H54 (cell line): ENCODE measurements at regions not wholly inside any gene's neighbourhood (a gene's known extent, or its start where the extent isn't known, plus 50 kb on each side); places are given as distances from the start of the nearest gene placed in this dataset.

Experiments used
- DNase-seq: peaks from one replicate; pipeline ENCODE4 v3.0.0; 2011; ENCODE audit warnings: low spot score, mixed read lengths; ENCODE audit not compliant: insufficient read length
- FAIRE-seq: peaks from 3 replicates; lab custom pipeline; 2011; peaks lifted over from hg19 to GRCh38; lab: Jason Lieb, UNC
- POLR2A ChIP-seq: IDR thresholded peaks from 2 replicates; pipeline ENCODE4 v1.6.1; 2011; ENCODE audit warnings: low read depth, mild to moderate bottlenecking, low read length

GRCh38 chr9:115517335-115518075 lies 399.5 kb upstream of the TNC start:
- DNase-seq (no peak), FAIRE-seq (no peak)
- no peak for TF ChIP-seq POLR2A

DNA sequence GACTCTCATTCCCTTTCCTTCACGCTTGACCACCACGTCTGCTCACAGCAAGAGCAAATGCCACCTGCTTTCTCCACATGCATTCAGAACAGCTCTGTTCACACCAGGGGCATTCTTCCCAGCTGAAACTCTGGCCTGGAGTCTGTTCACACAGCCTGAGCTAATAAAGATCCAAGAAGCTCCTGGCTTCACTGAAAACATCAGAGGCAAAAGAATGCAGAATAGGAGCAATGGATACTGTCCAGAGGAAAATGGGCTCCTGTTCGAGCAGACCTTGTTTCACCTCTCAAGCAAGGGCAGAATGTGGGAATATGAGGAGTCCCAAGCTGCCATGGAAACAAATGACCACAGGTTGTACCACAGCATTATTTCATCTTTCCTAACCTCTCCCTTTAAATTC lies 402.7 kb upstream of the TNC start:
- TF ChIP-seq POLR2A = no peak
- FAIRE-seq (no peak), DNase-seq (no peak)

- FAIRE-seq (no peak), DNase-seq (no peak)
- TF ChIP-seq POLR2A = no peak
These were observed 405.0 kb upstream of the TNC start for GRCh38 chr9:115522912-115523311.

DNA sequence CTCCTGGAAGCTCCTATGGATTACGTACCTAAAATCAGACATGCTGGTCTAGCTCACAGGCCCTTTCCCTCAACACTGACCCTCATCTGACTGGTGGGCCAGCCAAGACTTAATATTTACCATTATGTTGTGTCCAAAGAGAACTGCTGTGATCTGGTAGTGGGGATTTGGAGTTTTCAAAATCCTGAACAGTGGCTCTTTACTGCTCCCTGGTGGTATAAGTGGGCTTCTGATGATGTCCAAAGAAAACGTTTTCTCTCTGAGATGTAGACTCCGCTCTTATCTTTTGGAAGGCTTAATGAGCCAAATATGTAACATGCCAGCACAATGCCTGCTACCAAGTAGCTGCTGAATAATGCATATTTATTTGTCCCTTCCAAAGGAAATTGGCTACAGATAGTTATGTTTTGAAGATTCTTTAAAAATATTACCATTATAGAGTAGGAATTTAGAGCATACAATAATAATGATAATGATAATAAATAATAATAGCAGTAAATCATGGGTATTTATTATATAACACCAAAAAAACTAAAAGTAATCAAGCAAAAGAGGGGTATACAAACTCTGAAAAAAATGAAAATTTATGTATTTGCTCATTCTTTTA lies 406.6 kb upstream of the TNC start:
- DNase-seq = peak; percentile 40
- FAIRE-seq = peak; percentile 98
- no peak for TF ChIP-seq POLR2A

DNA sequence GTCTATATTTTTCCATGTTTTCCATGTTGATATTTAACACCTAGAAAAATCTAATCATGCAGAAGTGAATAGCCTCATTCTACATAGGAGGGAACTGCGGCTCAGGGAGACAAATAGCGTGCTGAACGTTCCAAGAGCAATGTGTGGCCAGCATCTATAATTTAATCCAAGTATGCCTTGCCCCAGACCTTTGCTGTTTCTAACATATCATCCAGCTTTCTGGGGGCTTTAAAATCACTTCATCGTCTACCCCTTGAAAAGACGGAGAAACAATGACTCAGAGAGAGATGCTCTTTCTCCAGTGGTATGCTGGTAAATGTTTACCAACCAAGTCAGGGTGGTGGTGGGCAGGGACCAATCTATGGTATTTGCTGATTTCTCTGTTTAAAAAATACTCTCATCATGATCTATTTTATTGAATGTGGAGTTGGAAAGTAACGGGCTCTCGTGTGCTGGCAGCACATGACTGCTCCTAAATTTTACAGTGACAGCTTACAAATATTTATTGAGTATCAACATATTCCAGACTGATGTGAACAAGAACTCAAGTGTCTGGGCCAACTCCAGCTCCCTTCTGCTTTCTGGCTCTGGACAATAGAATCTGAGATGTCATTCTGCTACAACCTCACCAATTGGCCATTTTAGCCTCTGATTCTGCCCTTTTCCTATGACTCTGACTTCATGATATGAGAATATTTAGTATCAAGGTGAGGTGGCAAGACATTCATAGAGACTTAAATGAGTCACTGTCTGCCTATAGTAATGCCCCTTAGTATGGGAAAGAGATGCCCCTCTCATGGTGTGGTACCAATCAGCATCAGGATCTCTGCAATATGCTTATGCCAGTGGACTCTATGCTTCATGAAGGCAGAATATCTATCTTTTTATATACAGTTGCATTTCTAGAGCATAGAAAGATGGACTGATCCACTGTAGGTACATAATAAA lies 407.4 kb upstream of the TNC start:
- FAIRE-seq (no peak), DNase-seq (no peak)
- no peak for TF ChIP-seq POLR2A

DNA sequence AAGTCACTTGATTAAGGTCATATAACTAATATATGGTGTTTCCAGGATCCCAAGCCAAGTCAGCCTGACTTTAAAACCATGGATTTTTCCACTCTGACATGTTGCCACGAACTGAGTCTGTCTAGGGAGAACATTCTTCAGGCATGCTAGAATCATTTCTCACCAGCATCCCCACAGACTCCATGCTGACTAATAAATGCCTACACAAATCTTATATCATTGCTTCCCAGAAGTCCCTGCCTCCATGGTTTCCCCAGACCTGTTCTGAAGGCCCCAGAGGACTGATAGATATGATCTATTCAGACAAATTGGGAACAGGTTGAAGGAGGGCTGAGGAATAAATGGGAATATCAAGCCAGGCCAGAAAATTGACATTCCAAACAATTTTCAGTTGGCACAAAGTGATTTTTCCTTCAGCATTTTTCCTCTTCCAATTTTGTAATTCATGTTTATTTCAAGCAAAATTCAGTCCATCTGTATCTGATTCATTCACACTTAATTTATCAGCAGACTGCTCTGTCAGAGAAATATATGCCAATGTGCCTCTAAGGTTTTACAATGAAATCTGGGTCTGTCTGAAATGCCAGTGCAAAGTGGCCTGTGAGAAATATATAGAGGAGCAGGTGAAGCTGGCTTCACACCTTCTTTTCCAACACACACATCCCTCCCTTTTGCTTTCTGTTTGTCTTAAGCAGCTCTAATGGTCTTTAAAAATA lies 413.6 kb upstream of the TNC start:
- TF ChIP-seq POLR2A = no peak
- DNase-seq (no peak), FAIRE-seq (peak; percentile 62)

DNA sequence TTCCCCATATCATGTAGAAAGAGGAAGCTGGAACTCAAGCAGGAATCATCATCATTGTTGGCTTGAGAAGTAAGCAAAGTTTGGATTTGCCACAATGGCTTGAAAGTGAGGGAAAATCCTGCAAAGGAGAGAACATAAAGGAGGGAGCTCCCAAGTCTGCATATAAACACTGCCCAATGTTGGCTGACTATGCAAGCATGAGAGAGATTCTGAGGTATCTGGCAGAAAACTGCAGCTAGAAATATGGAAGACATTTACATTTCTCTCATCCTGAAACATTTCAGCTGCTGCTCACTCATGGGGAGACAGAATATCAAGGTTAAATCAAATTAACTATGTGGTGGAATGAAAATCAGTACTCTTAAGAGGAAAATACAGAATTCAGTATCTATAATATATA lies 415.6 kb upstream of the TNC start:
- DNase-seq (no peak), FAIRE-seq (peak; percentile 87)
- TF ChIP-seq POLR2A = no peak

- peak; percentile 94 for FAIRE-seq
- TF ChIP-seq POLR2A = no peak
These were observed 422.1 kb upstream of the TNC start for GRCh38 chr9:115540091-115540490.

DNA sequence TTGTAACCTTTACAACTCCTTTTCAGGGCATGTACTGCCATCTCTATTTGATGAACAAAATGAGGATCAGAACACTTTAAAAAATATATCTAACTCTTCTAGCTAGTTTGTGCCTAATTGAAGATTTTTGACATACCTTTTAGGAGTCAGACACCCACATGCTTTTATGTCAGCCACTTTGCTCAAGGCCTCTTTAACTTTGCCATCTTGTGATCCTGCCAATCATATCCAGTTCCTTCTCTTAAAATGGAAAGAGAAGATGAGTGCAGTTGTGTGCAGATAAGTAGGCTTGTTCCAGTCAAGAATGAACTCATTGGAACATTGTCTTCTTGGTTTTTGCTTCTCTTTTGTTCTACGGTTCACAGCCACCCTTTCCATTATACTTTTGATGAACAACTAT lies 425.6 kb upstream of the TNC start:
- FAIRE-seq = no peak
- no peak for DNase-seq
- TF ChIP-seq POLR2A = no peak

More at GRCh38 chr9:115540091-115540490, 422.1 kb upstream of the TNC start:
- DNase-seq = no peak

DNA sequence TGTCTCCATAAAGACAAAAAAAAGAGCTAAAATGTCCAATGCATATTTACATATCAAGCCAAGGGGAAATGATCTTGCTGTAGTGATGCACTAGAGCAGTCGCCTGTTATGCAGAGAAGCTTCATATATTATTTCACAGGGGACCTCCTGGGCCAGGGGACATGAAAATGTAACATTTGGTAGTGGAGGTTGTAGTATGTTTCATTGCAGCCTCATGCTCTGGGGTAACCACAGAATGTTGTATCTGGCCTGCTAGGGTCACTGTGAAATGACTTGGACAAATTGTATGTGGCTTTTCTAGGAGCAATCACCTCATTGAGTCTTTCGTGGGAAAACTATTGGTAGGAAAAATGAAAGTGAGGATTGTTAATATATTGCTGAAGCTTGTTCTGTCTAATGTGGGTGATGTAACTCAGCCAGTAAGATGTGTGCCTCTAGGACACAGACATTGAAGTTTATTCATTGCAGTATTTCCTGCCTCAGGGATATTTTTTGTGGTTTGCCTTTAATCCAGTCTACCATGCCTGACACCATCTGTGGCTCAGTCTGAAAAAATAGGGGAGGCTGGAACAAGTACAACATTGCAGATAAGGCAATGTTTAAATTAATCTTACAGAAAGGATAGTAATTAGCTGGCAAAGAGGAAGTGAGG lies 430.8 kb upstream of the TNC start:
- FAIRE-seq = peak; percentile 76
- TF ChIP-seq POLR2A = no peak
- no peak for DNase-seq

GRCh38 chr9:115551396-115551795 lies 433.4 kb upstream of the TNC start:
- peak; percentile 30 for FAIRE-seq
- DNase-seq = no peak
- no peak for TF ChIP-seq POLR2A

DNA sequence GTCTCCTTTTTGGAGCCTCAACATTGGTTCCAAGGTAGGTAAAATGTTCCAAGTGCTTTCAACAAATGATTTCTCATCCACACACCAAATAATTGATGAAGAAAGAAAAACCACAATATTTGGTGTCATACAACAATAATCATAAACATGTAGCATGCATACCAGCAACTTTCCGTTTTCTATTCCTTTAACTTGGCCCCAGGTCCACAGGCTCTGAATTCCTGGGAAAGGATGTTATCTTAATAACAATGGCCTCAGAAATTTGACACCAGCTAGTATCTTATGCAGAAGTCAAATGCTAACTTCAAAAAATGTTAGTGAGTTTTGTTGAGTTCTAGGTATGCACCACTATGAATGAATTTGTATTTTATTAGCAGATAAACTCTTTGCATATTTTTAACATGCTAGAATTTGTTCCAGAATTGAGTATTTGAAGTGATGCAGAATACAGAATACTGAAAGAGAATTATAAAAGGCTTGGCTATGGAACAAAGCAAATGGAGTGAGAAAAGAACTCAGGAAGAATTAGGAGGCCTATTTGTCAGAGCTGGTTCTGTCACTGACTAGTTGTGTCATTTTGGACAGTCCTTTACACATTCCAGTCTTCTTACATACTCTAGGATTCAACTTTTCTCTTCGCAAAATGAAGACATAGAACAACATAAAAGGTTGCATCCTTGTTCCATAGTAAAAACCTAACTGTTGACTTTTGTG lies 435.3 kb upstream of the TNC start:
- no peak for DNase-seq
- peak; percentile 78 for FAIRE-seq

More for the DNA sequence above, 435.3 kb upstream of the TNC start:
- no peak for TF ChIP-seq POLR2A
